ENCODE measurements at regions not wholly inside any gene's neighbourhood (a gene's known extent, or its start where the extent isn't known, plus 50 kb on each side); places are given as distances from the start of the nearest gene placed in this dataset.

- WGBS, 2 donors = 89 to 90% methylated on average over 20 of the region's 20 CpGs
- H3K27me3 ChIP-seq = no peaks in the 10 kb centered on the region
- peak overlapping the region; percentile 94 to 100 (median 97) for H3K27ac ChIP-seq
- peak; percentile 60 for DNase-seq
- peaks cover 0 to 45% (median 37%) of the 10 kb centered on the region in 4 donors for H3K4me1 ChIP-seq
- no peak overlapping the region for H3K4me3 ChIP-seq
- intact Hi-C loops (cut with DNase I) = no loop called here
- H3K36me3 ChIP-seq = no peaks in the 10 kb centered on the region
- no peaks in the 10 kb centered on the region for H3K9me3 ChIP-seq
- TF ChIP-seq EP300 (IDR thresholded peaks at IDR 0.05) = no peak
- TF ChIP-seq, protein P1, sequence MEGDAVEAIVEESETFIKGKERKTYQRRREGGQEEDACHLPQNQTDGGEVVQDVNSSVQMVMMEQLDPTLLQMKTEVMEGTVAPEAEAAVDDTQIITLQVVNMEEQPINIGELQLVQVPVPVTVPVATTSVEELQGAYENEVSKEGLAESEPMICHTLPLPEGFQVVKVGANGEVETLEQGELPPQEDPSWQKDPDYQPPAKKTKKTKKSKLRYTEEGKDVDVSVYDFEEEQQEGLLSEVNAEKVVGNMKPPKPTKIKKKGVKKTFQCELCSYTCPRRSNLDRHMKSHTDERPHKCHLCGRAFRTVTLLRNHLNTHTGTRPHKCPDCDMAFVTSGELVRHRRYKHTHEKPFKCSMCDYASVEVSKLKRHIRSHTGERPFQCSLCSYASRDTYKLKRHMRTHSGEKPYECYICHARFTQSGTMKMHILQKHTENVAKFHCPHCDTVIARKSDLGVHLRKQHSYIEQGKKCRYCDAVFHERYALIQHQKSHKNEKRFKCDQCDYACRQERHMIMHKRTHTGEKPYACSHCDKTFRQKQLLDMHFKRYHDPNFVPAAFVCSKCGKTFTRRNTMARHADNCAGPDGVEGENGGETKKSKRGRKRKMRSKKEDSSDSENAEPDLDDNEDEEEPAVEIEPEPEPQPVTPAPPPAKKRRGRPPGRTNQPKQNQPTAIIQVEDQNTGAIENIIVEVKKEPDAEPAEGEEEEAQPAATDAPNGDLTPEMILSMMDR (IDR thresholded peaks at IDR 0.05) = no peak
- TF ChIP-seq POLR2A (IDR thresholded peaks at IDR 0.05) = no peak
- TF ChIP-seq POLR2AphosphoS5 (IDR thresholded peaks at IDR 0.05) = no peak
Measured at GRCh38 chr22:46040471-46041465, 63.8 kb upstream of the WNT7B start.

GRCh38 chr22:46041642-46042041 lies 64.7 kb upstream of the WNT7B start:
- intact Hi-C loops (cut with DNase I) = no loop called here
- H3K4me1 ChIP-seq = peaks cover 0 to 49% (median 41%) of the 10 kb centered on the region in 4 donors
- no peak overlapping the region for H3K4me3 ChIP-seq
- peak overlapping the region; percentile 94 to 100 (median 97) for H3K27ac ChIP-seq
- no peaks in the 10 kb centered on the region for H3K36me3 ChIP-seq
- H3K27me3 ChIP-seq = no peaks in the 10 kb centered on the region
- H3K9me3 ChIP-seq = no peaks in the 10 kb centered on the region
- TF ChIP-seq EP300 (IDR thresholded peaks at IDR 0.05) (no peak), POLR2AphosphoS5 (IDR thresholded peaks at IDR 0.05) (no peak), POLR2A (IDR thresholded peaks at IDR 0.05) (no peak)
- TF ChIP-seq, protein P1 (IDR thresholded peaks at IDR 0.05) = no peak
- 80 to 89% methylated on average over 9 of the region's 9 CpGs for WGBS, 2 donors
- DNase-seq = peak; percentile 43

DNA sequence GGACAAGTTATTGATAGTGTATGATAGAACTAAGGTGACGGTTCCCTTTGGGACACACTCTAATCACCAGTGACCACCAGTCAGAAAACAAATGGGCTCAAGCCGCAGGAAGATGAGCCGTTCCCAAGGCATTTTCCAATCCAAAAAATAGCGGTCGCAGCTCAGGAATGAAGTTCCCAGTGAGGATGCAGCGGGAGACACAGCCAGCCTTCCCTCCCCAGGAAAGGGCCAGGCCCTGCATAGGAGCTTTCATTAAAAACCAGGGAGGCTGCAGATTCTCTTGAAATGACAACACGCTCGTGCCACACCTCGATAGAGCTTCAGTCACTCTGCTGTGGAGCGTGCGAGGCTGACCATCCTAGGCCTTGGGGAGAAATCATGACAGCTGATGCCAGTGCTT lies 65.8 kb upstream of the WNT7B start:
- WGBS, 2 donors = 87 to 89% methylated on average over 11 of the region's 11 CpGs
- no peaks in the 10 kb centered on the region for H3K27me3 ChIP-seq
- H3K4me1 ChIP-seq = peaks cover 0 to 54% (median 48%) of the 10 kb centered on the region in 4 donors
- intact Hi-C loops (cut with DNase I) = no loop called here
- H3K36me3 ChIP-seq = no peaks in the 10 kb centered on the region
- H3K27ac ChIP-seq = peak overlapping the region; percentile 94 to 100 (median 97)
- peak; percentile 63 for DNase-seq
- no peaks in the 10 kb centered on the region for H3K9me3 ChIP-seq
- H3K4me3 ChIP-seq = no peak overlapping the region
- no peak for TF ChIP-seq POLR2A (IDR thresholded peaks at IDR 0.05)
- TF ChIP-seq, protein P1 (IDR thresholded peaks at IDR 0.05) = no peak
- no peak for TF ChIP-seq EP300 (IDR thresholded peaks at IDR 0.05)
- TF ChIP-seq POLR2AphosphoS5 (IDR thresholded peaks at IDR 0.05) = no peak

GRCh38 chr22:46043339-46043738 lies 66.4 kb upstream of the WNT7B start:
- H3K4me1 ChIP-seq = peaks cover 0 to 59% (median 53%) of the 10 kb centered on the region in 4 donors

More at GRCh38 chr22:46043339-46043738, 66.4 kb upstream of the WNT7B start:
- intact Hi-C loops (cut with DNase I) = no loop called here
- H3K27ac ChIP-seq = peak overlapping the region; percentile 94 to 100 (median 97)
- H3K27me3 ChIP-seq = no peaks in the 10 kb centered on the region
- TF ChIP-seq, protein P1 (IDR thresholded peaks at IDR 0.05) = no peak
- TF ChIP-seq EP300 (IDR thresholded peaks at IDR 0.05) = no peak
- no peak for TF ChIP-seq POLR2A (IDR thresholded peaks at IDR 0.05)
- TF ChIP-seq POLR2AphosphoS5 (IDR thresholded peaks at IDR 0.05) = no peak
- 65 to 79% methylated on average over 7 of the region's 7 CpGs for WGBS, 2 donors
- DNase-seq = peak; percentile 64
- H3K9me3 ChIP-seq = no peaks in the 10 kb centered on the region
- H3K36me3 ChIP-seq = no peaks in the 10 kb centered on the region
- H3K4me3 ChIP-seq = peak overlapping the region; percentile 58 to 68 (median 60)
